Endodermal cell (in vitro differentiated cells): ENCODE measurements at regions not wholly inside any gene's neighbourhood (a gene's known extent, or its start where the extent isn't known, plus 50 kb on each side); places are given as distances from the start of the nearest gene placed in this dataset.

ENCODE experiments used
- DNase-seq: peaks from one replicate; pipeline ENCODE4 v3.0.0-alpha.2; 2017
- H3K27ac ChIP-seq: 2 replicates; pipeline ENCODE4 v1.5.1; 2013; ENCODE audit warnings: mild to moderate bottlenecking, low read depth, low read length, moderate library complexity
- H3K27me3 ChIP-seq: 2 replicates; pipeline ENCODE4 v1.6.1; 2013; ENCODE audit warnings: mild to moderate bottlenecking, low read length, moderate library complexity; ENCODE audit not compliant: insufficient read depth, control insufficient read depth, poor library complexity, severe bottlenecking
- H3K36me3 ChIP-seq: 2 replicates; pipeline ENCODE4 v1.7.0; 2013; ENCODE audit warnings: mild to moderate bottlenecking, low read length, moderate library complexity; ENCODE audit not compliant: control insufficient read depth, insufficient read depth
- H3K4me1 ChIP-seq: one replicate; pipeline ENCODE4 v1.7.0; 2013; ENCODE audit warnings: low read length; ENCODE audit not compliant: control insufficient read depth, insufficient read depth
- H3K4me3 ChIP-seq: 2 replicates; pipeline ENCODE4 v1.5.1; 2013; ENCODE audit warnings: mild to moderate bottlenecking, low read length, moderate library complexity
- H3K9ac ChIP-seq: 2 replicates; pipeline ENCODE4 v1.6.1; 2013; ENCODE audit warnings: mild to moderate bottlenecking, low read length, moderate library complexity; ENCODE audit not compliant: poor library complexity, severe bottlenecking; ENCODE audit errors: extremely low read depth
- H3K9me3 ChIP-seq: 2 replicates; pipeline ENCODE4 v1.6.1; 2013; ENCODE audit warnings: mild to moderate bottlenecking, low read length, moderate library complexity; ENCODE audit not compliant: control insufficient read depth
- H3K27ac Mint-ChIP-seq: 2 replicates; pipeline ENCODE4 v1.8.0; 2020; ENCODE audit warnings: mixed read lengths
- H3K27me3 Mint-ChIP-seq: 2 replicates; pipeline ENCODE4 v1.8.0; 2021; ENCODE audit warnings: mild to moderate bottlenecking, mixed read lengths; ENCODE audit not compliant: insufficient read depth
- H3K36me3 Mint-ChIP-seq: 2 replicates; pipeline ENCODE4 v1.8.0; 2020; ENCODE audit warnings: low read depth, mixed read lengths
- H3K4me1 Mint-ChIP-seq: 2 replicates; pipeline ENCODE4 v1.8.0; 2020; ENCODE audit warnings: mixed read lengths
- H3K4me3 Mint-ChIP-seq: 2 replicates; pipeline ENCODE4 v1.8.0; 2020; ENCODE audit warnings: mild to moderate bottlenecking, moderate library complexity, mixed read lengths
- H3K9me3 Mint-ChIP-seq: 2 replicates; pipeline ENCODE4 v1.8.0; 2020; ENCODE audit warnings: mild to moderate bottlenecking, mixed read lengths
- WGBS, 2 experiments: methylation state at CpG; one replicate each; pipeline versions ENCODE4 v1.1.5 to v1.1.7; 2013; ENCODE audit warnings: missing lambda C conversion rate in 2 of 2, mixed read lengths in 1 of 2; ENCODE audit not compliant: insufficient coverage in 1 of 2, insufficient read length in 1 of 2; 5-methylcytosine and 5-hydroxymethylcytosine counted together
- TF ChIP-seq, protein P1 (sequence below): fragments of 200-600 bp; sonication (generic); conservative IDR thresholded peaks from 2 replicates; pipeline ENCODE4 v1.5.0; 2021; ENCODE audit warnings: antibody characterized with exemption, mild to moderate bottlenecking

DNA sequence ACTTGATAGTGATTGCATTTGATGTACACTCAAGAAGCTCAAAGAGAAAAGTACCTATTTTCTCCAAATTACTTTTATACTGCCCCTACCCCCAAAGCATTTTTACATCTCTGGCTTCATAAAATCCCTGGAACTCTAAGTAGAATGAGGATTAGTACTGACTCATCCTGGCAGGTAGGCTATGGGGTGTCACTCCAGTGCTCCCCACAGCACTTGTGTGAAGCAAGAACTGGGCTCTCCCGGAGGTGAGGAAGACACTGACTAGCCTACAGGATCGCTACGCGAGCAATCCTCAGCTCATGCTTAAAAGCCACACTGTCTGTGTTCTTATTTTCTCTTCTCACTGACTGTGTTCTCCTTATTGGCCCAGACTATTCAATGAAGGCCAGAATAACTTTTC lies 90.4 kb upstream of the NDP start:
- no peak overlapping the region for H3K4me3 ChIP-seq

DNA sequence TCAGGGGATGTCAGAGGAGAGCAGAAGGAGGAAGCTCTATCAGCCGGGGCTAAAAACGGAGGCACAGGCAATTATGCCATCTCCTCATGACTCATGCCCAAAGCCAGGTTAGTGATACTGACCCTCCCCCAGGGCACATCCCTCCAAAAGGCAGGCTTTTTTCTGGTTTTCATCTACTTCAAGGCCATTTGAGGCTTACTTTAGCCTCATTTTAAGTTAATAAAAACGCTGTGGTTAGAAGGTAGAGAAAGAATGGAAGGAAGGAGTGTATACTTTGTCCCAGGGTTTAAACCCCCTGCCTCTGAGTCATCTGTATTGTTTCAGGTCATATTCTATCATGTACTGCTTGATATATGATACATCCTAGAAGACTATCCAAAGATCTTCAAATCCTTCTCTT lies 89.7 kb upstream of the NDP start:
- H3K27ac Mint-ChIP-seq: no peak overlapping the region
- no peaks in the 10 kb centered on the region for H3K36me3 ChIP-seq
- H3K27ac ChIP-seq: no peak overlapping the region
- H3K4me3 Mint-ChIP-seq: no peak overlapping the region
- H3K9ac ChIP-seq: no peak overlapping the region
- H3K4me1 Mint-ChIP-seq: no peaks in the 10 kb centered on the region
- no peaks in the 10 kb centered on the region for H3K4me1 ChIP-seq
- no peaks in the 10 kb centered on the region for H3K36me3 Mint-ChIP-seq
- no peak overlapping the region for H3K4me3 ChIP-seq
- 71% methylated on average over 2 of the region's 3 CpGs; no CpG with 5 or more reads in 1 of the 2 experiments for WGBS, 2 experiments
- no peak for DNase-seq
- H3K9me3 Mint-ChIP-seq: peaks cover 39% of the 10 kb centered on the region
- no peaks in the 10 kb centered on the region for H3K27me3 Mint-ChIP-seq
- no peaks in the 10 kb centered on the region for H3K27me3 ChIP-seq
- no peaks in the 10 kb centered on the region for H3K9me3 ChIP-seq
- TF ChIP-seq, protein P1, sequence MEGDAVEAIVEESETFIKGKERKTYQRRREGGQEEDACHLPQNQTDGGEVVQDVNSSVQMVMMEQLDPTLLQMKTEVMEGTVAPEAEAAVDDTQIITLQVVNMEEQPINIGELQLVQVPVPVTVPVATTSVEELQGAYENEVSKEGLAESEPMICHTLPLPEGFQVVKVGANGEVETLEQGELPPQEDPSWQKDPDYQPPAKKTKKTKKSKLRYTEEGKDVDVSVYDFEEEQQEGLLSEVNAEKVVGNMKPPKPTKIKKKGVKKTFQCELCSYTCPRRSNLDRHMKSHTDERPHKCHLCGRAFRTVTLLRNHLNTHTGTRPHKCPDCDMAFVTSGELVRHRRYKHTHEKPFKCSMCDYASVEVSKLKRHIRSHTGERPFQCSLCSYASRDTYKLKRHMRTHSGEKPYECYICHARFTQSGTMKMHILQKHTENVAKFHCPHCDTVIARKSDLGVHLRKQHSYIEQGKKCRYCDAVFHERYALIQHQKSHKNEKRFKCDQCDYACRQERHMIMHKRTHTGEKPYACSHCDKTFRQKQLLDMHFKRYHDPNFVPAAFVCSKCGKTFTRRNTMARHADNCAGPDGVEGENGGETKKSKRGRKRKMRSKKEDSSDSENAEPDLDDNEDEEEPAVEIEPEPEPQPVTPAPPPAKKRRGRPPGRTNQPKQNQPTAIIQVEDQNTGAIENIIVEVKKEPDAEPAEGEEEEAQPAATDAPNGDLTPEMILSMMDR: no peak

More for the DNA sequence above, 90.4 kb upstream of the NDP start:
- H3K27ac ChIP-seq: no peak overlapping the region
- H3K4me1 Mint-ChIP-seq: no peaks in the 10 kb centered on the region
- no peak for DNase-seq
- no peak overlapping the region for H3K27ac Mint-ChIP-seq
- no peaks in the 10 kb centered on the region for H3K9me3 ChIP-seq
- no peaks in the 10 kb centered on the region for H3K36me3 ChIP-seq
- TF ChIP-seq, protein P1: no peak
- H3K9ac ChIP-seq: no peak overlapping the region
- H3K4me1 ChIP-seq: no peaks in the 10 kb centered on the region
- no peaks in the 10 kb centered on the region for H3K36me3 Mint-ChIP-seq
- H3K27me3 ChIP-seq: no peaks in the 10 kb centered on the region
- H3K4me3 Mint-ChIP-seq: no peak overlapping the region
- 93 to 100% methylated on average over 3 to 4 of the region's 4 CpGs for WGBS, 2 experiments
- peaks cover 39% of the 10 kb centered on the region for H3K9me3 Mint-ChIP-seq
- no peaks in the 10 kb centered on the region for H3K27me3 Mint-ChIP-seq

DNA sequence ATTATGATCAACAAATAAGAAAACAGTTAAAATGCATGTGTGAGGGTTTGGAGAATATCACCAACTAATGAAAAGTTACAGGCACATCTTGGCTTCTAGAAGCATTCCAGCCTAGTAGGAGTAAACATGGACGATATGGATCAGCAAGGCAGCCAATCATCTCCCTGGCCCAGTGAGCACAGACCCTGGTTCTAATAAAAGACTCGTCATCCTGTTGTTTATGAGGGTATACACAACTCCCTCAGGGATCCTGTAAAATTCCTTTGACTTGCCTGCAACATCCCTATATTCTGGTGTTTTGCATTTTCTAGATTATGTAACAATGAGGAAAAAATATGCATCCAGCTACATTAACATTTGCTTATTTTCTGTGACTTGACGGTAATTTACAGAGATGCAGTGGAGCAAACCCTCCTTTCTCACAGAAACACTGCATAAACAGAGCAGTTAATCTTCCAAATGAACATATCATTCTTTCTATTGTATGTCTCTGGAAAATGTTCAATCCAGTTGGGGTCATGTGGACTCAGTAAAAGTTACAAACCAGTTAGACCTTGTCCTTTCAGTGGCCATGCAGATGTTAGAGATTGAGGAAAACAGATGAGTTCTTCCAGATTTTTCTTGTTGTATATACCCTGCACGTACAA lies 88.9 kb upstream of the NDP start:
- no peak overlapping the region for H3K4me3 Mint-ChIP-seq
- H3K4me1 ChIP-seq: no peaks in the 10 kb centered on the region
- H3K4me3 ChIP-seq: no peak overlapping the region
- no peaks in the 10 kb centered on the region for H3K27me3 ChIP-seq
- H3K36me3 Mint-ChIP-seq: no peaks in the 10 kb centered on the region
- no peaks in the 10 kb centered on the region for H3K27me3 Mint-ChIP-seq
- no peaks in the 10 kb centered on the region for H3K4me1 Mint-ChIP-seq
- no peak overlapping the region for H3K27ac Mint-ChIP-seq
- H3K9me3 ChIP-seq: no peaks in the 10 kb centered on the region
- no peaks in the 10 kb centered on the region for H3K36me3 ChIP-seq
- no peak overlapping the region for H3K27ac ChIP-seq
- 81% methylated on average over 3 of the region's 4 CpGs; no CpG with 5 or more reads in 1 of the 2 experiments for WGBS, 2 experiments
- TF ChIP-seq, protein P1: no peak
- no peak for DNase-seq
- H3K9ac ChIP-seq: no peak overlapping the region
- peaks cover 39% of the 10 kb centered on the region for H3K9me3 Mint-ChIP-seq
